8988T (cell line): ENCODE measurements at regions not wholly inside any gene's neighbourhood (a gene's known extent, or its start where the extent isn't known, plus 50 kb on each side); places are given as distances from the start of the nearest gene placed in this dataset.

Experiments used
- DNase-seq: peaks from one replicate; pipeline ENCODE4 v3.0.0; 2011

DNA sequence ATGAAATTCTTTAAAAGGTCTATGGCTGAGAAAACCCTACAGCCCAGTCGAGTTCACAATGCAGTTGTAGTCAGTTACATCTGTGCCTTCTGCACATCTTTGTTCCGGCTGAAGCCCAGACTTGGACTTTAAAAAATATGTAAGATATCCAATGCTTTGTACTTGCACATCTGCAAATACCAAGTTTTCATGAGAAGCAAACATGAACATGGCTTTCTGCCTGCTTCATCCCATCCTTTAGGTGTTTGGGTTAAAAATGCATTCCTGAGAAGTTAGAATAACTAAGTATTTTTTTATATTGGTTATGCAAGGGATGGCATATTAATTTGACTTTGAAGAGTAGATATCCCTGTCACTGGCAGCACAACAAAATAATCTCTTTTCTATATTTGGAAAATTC is 528.4 kb downstream of the METTL15 start:
- DNase-seq = no peak

DNA sequence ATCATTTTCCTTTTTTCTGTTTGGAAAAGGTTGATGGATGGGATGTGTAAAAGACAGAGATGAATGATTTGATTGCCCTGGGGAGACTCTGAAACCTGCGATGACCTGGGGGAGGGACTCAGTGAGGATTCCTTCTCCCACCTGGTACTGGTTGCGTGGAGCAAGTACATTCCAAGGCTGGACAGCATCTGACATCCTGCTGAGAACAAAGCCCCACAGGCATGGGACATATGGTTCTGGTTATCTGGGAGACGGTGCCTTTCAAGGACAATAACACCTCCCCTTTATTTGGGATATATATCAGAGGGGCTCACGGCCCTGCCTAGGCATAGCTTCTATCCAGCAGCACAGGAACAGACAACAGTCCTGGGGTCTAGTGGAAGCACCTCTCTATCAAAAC is 527.8 kb downstream of the METTL15 start:
- DNase-seq = no peak

DNA sequence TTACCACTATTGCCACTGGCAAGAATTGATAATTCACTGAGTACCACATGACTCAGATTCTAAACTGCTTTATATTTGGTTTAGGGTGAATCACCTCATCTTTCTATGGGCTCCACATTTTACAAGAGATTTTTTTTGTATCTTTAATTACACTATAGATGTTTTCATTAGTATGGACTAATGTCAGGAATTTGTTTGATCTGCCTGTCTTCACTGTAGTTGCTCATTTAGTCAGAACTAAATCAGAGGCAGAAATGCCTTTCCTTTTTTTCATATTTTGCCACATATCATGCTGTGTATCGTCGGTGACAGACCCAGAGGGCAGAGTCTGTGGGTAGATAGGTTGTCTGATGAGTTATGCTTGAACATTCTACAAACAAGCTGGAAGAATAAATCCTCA is 524.1 kb downstream of the METTL15 start:
- no peak for DNase-seq

DNA sequence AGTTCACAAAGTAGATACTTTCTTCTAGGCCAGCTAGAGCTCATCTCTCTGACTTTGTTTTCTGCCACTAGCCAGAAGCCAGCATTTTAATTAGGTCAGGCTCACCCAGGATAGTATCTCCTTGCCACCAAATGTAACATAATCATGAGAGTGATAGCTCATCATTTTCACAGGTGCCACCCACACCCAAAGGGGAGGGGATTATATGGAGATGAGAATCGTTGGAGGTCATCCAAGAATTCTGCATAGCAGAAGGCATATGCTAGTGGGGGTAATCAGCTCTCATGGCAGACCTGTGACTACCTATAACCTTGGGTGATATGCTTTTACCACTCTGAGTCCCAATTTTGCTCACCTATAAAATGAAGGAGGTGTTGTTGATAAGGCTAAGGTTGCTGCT is 523.0 kb downstream of the METTL15 start:
- DNase-seq = no peak

DNA sequence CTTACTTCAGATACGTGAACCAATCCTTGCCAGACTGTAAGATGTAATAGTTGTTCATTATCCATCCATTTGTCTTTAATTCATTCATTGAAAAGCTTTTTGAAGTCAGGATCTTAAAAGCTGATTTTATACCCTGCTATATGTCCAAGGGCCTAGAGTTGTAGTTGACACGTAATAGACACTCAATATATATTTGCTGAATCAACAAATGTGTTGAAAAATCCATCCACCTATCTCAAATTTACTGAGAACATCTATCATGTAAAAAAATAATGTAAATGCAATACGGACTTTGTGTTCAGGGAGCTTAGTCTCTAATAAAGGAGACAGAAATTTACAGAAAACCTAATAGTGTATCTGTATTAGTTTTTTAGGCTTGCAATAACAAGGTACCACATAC is 521.0 kb downstream of the METTL15 start:
- no peak for DNase-seq

DNA sequence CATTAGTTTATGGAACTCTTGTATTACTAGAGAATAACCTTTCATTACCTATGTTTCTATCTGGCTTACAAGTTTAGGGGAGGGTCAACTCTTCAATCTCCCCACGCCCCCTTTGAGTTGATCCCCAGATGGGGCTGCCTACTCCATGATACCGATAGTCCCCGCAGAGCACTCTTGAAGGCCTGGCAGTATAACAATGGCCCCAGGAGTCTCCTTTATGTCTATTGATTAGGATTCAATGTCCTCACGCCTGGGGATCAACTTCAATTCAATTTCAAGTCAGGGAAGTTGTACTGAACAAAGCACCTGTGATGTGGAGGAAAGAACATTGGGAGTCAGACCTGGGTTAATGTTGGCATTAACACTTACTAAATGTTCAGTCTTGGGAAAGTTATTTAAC is 520.2 kb downstream of the METTL15 start:
- no peak for DNase-seq

DNA sequence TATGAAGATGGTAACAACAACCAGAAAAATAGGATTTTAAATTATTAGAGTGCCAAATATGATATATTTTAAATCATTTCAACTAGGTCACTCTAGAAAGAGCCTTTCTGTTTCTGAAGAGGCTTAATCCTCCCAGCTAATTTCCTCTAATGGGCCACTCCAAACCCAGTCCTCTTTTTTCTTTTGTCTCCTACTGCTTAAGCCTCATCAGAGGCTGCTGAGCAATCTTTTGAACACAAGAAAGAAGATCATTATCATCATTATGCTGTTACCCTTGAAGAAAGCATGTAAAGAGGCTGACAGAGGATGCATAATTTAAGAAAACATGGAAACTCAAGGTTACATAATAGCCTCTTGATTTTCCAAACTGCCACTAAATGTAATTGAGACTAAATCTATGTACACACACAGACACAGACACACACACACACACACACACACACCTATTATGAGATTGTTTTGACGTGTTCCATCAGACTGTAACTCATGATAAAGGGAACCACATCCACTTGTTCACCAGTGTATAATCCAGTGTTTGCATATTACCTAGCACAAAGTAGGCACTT is 519.6 kb downstream of the METTL15 start:
- DNase-seq = no peak

DNA sequence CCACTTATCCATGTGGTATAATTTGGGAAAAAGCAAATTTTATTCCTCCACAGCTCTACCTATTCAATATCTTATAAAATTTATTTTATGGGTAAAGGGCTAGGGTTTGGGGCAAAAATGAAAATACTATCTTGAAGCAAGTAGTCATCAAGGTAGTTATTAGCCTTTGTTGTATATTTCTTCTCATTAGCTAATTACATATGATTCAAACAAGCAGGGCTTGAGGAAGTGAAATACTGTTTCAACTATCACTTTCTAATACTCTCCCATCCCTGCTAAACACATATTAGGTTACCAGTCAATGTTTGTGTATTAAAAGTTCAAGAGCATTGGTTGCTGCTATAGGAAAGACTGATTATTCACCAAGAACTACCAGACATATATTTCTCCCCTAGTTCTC is 517.3 kb downstream of the METTL15 start:
- DNase-seq = no peak

DNA sequence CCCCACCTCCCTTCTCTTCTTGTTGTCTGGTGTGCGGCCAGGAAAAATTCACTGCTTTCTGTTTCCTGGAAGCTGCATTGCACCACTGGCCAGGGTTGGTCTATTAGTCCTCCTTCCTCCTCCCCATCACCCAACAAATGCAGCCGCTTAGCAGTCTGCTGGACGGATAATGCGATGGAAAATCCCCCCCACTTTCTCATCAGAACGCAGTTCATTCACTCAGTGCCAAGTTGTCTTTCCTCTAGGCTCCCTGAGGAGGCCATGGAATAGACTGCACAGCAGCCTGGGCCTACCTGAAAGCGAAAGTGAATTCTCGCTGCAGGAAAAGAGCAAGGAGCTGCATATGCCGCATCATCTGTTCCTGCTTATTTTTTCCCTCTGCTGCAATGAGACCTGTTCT is 513.6 kb downstream of the METTL15 start:
- DNase-seq = no peak

DNA sequence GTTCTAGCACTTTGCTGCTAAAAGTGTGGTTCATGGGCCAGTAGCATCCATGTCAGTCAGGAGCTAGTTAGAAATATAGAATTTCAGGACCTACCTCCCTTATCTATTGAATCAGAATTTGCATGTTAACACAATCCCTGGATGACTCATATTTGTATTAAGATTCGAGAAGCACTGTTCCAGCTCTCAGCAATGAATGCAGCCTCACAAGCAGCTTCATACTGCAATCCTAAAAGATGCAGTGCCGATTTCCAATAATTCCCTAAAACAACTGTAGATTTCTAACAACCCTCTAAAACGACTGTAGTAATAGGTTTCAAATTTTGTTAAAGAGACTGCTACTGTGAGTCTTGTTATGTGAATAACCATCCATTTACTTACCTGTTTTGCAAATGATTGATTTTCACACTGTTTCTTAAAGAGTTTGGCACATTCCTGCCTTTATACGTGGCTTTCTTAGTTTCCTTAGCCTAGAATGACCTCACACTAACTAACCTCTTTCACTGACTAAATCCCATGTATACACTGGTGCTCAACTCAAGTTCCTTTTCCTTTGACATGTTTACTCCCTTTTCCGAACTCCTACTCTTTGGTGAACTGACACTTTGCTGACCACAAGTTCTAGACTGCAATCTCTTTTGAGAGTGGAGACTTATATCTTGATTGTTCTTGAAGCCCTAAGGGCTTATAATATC is 511.8 kb downstream of the METTL15 start:
- no peak for DNase-seq

DNA sequence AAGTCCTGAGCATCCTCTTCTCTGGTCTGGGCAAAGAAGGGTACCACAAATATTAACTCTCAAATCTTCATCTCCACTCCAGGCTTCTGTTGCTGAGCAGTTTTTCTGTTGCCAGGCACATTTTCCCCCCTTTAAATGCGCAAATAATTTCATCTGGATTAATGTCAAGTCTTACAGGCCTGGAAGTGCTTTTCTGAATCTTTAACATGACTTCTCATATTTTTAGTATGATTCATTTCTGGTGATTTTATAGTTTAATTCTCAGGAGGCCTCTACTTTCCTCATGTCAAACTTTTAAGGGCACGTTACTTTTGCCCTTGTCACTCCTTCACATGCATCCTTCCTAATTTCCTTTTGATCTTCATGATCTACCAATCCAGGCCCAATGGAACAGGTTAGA is 510.2 kb downstream of the METTL15 start:
- DNase-seq = no peak

DNA sequence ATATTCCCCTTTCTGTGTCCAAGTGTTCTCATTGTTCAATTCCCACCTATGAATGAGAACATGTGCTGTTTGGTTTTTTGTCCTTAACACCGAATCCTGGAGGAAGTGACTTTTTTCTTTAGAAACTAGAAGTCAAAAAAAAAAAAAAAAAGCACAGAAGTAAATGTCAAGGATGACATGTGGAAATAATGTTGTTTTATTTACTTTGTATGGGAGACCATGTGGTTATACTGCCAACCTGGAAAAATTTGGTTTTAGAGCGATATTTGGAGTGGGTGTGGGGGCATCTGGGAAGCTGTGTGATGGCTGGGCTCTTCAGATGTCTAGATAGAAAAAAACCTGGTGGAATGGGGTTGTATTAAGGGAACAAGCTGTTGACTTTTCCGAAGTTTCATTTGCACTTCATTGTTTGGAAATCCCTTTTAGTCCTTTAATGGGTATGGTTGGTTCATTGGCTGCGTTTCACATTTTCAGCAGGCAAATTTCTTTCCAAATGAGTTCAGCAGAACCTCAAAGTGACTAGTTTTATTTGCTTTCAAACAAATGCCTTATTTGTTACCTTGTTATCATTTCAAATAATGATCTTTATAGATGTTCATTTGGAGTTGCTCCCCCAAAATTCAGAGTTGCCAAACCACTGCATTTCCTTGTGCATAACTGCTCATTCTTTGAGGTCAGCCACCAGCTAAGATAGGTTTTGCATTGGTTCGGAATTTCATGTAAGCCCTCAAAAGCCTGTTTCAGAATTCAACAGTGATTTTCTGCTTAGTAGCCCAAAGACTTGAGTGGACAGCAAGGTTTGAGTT is 508.2 kb downstream of the METTL15 start:
- DNase-seq = no peak

DNA sequence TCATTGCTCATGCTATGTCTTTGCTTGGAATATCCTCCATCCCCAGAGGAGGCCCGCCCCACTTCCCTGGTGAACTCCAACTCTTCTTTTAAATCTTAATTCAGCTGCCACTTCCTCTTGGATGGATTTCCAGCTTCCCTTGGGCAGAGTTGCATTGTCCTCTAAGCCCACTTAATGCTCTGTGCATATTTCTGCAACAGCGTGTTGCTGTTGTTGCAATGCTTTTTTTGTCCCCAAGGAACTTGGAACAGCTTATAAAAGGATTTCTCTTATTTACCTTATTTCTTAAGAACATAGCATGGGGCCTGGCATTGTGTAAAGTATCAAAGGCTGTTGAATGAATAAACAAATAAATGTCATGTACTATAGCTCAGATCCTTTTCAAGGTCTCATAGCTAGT is 507.4 kb downstream of the METTL15 start:
- DNase-seq = no peak

DNA sequence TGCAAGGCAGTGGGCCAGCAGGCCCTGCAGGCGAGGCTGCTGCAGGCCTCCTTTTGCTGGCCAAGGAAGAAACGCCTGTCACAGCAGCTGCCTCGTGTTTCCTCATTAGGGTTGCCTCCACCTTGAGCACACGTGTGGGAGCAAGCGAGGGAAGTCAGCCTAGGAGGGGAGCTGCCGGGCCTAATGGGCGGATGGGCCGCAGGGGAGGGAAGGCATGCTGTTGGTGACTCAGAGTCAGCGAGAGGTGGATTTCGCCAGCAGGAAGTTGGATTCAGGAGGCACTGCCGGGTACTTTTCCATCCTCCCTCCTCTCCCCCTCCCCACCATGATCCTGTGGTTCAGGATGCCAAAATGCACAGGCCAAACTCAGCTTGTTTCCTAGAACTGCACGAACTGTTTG is 498.7 kb downstream of the METTL15 start:
- DNase-seq = peak; percentile 37

DNA sequence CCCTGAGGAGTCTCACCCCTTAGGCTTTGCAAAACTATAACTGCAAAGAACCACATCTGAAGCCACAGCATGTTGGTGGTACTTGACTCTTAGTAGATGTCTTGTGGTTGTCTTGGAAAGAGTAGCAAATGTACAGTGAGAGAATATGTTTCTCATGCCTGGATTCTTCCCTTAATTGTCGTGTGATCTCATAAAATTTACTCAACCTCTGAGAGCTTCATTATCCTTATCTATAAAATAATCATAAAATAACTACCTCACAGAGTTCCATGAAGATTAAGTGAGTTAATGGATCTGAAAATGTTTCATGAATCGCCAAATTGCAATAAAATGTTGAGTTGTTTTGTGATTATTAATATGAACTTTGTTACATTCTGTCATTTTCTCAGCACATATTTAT is 491.5 kb downstream of the METTL15 start:
- DNase-seq = no peak

DNA sequence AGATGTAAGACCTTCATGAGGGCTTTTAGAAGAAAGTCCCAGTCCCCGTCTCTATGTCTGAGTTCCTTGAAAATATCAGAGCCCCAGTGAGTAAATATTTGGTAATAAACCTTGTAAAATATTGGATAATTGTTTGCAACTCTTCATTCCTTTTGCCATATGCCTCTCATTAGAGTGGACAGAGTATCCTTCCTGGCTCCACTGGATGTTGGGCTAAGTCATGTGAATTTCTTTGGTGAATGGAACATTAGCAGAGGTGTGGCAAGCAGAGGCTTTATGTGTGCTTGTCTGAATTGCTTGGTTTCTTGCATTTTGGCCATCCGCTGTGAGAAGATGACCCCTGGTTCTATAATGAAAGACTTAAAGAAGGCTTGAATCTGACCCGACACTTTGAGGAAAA is 490.3 kb downstream of the METTL15 start:
- no peak for DNase-seq

DNA sequence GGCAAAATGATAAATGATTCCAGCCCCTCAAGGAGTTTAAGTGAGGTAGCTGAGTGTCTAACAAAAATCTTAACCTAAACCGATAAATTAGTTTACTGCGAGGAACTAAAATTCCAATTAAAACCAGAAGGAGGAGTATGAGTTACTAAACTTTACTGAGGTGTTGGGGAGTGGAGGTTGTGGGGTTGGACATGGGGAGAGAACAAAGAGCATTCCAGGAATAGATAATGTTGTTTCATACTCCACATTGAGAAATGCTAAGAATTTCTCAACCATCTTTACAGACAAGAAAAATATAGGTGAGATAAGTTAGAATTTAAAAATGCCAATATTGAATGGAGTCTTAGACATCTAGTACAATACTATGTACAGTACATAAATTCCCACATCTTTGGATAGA is 488.6 kb downstream of the METTL15 start:
- DNase-seq = no peak

DNA sequence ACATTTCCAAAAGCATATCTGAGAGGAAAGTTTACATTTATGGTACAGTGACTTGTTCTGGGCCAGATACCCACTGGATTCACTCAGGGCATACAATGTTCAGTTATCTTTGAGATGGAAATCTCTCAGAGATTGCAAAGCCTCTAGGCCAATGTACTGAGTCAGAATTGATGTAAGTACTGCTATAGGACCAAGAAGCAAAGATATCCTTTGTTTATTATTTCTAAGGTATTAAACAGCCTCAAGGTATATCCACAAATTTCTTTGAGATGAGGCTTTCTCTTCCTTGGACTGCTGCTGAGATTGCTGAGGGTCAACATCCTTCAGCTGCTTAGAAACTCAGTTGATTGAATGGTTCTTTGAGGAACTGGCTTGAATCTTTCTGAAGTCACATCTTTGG is 484.0 kb downstream of the METTL15 start:
- DNase-seq = no peak

DNA sequence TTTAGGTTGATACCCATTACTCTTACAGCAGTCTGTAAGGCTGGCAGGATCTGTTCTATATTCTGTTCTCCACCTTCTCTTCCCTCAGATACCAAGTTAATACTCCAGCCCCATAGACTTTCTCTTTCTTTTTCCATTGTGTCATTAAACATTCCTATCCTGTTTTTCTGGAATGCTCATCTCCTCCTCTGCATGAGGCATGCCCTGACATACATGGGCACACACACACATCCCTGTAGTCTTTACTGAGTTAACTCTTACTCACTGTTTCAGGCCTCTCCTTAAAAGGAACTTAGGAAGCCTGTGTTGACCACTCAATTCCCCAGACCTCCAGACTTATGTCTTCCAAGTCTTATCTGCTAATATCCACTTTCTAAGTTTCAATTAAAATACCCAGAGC is 476.8 kb downstream of the METTL15 start:
- DNase-seq = no peak

DNA sequence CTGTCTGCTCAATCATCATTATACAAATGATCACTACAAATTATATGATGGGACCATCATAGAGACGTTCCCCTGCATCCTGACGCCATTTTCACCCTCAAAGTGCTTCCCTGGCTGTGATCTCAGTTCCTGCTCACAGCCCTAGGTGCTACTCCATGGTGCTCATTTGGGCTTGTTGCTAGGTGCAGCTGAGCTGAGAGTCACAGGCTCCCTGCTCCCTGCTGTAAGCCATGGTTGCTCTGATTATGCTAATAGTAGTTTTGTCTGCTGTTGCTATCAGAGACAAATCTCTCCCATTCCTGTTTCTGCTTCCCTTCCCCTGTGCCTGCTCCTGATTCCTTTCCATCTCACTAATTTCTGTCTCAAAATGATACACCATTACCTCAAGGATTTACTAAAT is 474.3 kb downstream of the METTL15 start:
- no peak for DNase-seq

DNA sequence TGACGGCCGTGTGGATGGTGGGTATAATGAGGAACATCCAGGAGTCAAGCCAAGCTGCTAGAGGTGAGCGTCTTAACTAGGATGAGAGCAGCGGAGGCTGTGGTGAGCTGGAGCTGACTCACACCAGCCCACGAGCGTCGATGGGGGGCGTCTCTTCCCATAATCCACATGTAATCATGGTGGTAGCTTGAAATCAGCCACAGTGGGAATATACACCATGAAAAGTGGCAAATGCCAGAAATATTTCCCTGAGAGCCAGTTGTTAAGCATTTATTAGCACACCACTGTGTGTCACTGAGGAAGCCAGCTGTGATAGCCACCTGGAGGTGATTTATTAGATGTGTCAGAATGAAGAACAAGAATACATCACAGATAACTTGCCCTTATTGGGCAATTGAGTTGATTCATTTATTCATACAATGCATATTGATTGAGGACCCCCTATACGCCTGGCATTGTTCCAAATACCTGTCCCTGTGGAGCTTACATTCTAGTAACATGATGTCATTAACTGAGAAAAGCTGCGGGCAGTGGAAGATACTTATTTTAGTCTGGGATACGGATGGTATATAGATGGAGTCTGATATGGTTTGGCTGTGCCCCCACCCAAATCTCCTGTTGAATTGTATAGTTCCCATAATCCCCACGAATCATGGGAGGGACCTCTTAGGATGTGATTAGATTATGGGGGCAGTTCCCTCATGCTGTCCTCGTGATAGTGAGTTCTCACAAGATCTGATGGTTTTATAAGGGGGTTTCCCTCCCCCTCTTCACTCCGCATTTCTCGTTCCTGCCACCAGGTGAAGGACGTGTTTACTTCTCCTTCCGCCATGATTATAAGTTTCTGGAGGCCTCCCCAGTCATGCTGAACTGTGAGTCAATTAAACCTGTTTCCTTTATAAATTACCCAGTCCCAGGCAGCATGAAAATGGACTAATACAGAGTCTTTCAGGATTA is 473.4 kb downstream of the METTL15 start:
- no peak for DNase-seq

DNA sequence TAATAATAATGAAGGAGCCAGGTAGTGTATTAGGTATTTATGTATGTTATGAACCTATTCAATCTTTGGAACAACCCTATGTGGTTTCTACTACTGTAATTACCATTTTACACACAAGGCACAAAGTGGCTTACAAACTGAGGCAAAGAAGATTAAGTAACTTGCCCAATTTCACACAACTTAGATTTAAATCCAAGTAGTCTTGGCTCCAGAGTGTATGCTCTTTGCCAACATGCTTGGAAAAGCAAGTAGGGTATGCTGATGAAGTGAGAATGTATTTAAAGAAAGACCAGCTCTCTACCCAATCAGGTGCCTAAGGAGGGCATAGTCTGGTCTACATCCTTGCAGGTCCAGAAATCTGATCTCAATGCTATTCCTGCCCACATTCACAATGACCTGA is 463.2 kb downstream of the METTL15 start:
- no peak for DNase-seq

DNA sequence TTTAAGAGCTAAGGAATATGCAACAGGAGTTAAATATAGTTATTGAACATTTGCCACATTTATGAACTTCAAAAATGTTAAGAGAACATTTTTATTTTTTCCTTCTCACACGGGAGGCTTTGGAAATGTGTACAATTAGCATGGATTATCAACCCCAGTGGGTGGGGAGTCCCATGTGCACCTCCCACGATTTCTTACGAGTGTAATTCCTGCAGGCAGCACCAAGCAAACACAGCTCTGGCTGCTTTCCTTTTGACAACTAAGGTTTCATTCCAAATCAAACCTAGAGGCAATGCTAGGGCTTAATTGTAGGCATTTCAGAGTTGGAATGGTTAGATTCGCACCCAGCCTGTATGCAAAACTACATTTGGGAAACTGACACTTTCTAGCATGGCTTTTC is 460.9 kb downstream of the METTL15 start:
- DNase-seq = no peak
